PC-9 (cell line): ENCODE measurements at regions not wholly inside any gene's neighbourhood (a gene's known extent, or its start where the extent isn't known, plus 50 kb on each side); places are given as distances from the start of the nearest gene placed in this dataset.

Experiments
- EZH2 ChIP-seq: fragments of 200-600 bp; sonication (generic); IDR thresholded peaks from 2 replicates; pipeline ENCODE4 v1.8.0; 2017; ENCODE audit warnings: antibody characterized with exemption, low read depth
- TF ChIP-seq, protein P1 (sequence below): fragments of 200-600 bp; sonication (generic); conservative IDR thresholded peaks from 2 replicates; pipeline ENCODE4 v1.6.1; 2017; ENCODE audit warnings: mixed run types, antibody characterized with exemption, mild to moderate bottlenecking, moderate library complexity

DNA sequence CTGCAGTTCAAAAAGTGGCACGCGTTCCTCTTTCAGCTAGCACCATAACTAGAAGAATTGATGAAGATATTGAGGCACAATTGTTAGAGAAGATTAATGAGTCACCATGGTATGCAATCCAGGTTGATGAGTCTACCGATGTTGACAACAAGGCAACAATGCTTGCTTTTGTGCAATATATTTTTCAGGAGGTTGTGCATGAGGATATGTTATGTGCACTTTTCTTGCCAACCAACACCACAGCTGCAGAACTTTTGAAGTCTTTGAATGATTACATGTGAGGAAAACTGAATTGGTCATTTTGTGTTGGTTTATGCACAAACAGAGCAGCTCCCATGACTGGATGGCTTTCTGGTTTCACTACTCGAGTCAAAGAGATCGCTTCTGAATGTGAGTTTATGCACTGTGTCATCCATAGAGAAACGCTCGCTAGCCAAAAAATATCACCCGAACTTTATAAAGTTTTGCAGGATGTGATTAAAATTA lies 129.3 kb upstream of the SLC24A3 start:
- TF ChIP-seq, protein P1, sequence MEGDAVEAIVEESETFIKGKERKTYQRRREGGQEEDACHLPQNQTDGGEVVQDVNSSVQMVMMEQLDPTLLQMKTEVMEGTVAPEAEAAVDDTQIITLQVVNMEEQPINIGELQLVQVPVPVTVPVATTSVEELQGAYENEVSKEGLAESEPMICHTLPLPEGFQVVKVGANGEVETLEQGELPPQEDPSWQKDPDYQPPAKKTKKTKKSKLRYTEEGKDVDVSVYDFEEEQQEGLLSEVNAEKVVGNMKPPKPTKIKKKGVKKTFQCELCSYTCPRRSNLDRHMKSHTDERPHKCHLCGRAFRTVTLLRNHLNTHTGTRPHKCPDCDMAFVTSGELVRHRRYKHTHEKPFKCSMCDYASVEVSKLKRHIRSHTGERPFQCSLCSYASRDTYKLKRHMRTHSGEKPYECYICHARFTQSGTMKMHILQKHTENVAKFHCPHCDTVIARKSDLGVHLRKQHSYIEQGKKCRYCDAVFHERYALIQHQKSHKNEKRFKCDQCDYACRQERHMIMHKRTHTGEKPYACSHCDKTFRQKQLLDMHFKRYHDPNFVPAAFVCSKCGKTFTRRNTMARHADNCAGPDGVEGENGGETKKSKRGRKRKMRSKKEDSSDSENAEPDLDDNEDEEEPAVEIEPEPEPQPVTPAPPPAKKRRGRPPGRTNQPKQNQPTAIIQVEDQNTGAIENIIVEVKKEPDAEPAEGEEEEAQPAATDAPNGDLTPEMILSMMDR, result no peak
- no peak for TF ChIP-seq EZH2
